Astrocyte (in vitro differentiated cells and primary cell): ENCODE measurements at regions not wholly inside any gene's neighbourhood (a gene's known extent, or its start where the extent isn't known, plus 50 kb on each side); places are given as distances from the start of the nearest gene placed in this dataset.

Experiments
- DNase-seq: peaks from one replicate; pipeline ENCODE4 v3.0.0-alpha.2; 2010; ENCODE audit warnings: low read depth
- FAIRE-seq: peaks from 2 replicates; lab custom pipeline; 2011; peaks lifted over from hg19 to GRCh38; lab: Jason Lieb, UNC
- H2AFZ ChIP-seq: 2 replicates; pipeline ENCODE4 v1.6.0; 2012; ENCODE audit warnings: low read depth, low read length, inconsistent platforms
- H3K27ac ChIP-seq: 2 replicates; pipeline ENCODE4 v1.5.1; 2011; ENCODE audit warnings: low read depth, low read length, inconsistent platforms
- H3K27me3 ChIP-seq: 2 replicates; pipeline ENCODE4 v1.6.0; 2011; ENCODE audit warnings: low read length, inconsistent platforms; ENCODE audit not compliant: insufficient read depth
- H3K36me3 ChIP-seq: 2 replicates; pipeline ENCODE4 v1.5.1; 2011; ENCODE audit warnings: low read length, inconsistent platforms; ENCODE audit not compliant: insufficient read depth
- H3K4me1 ChIP-seq: 2 replicates; pipeline ENCODE4 v1.5.1; 2011; ENCODE audit warnings: low read length, inconsistent platforms; ENCODE audit not compliant: insufficient read depth
- H3K4me2 ChIP-seq: 2 replicates; pipeline ENCODE4 v1.6.0; 2012; ENCODE audit warnings: low read length, inconsistent platforms
- H3K4me3 ChIP-seq: 2 replicates; pipeline ENCODE4 v1.5.1; 2011; ENCODE audit warnings: low read depth, mild to moderate bottlenecking, low read length, inconsistent platforms; ENCODE audit not compliant: insufficient read depth
- H3K79me2 ChIP-seq: 2 replicates; pipeline ENCODE4 v1.6.0; 2012; ENCODE audit warnings: mild to moderate bottlenecking, low read length, inconsistent platforms; ENCODE audit not compliant: insufficient read depth
- H3K9ac ChIP-seq: 2 replicates; pipeline ENCODE4 v1.6.0; 2012; ENCODE audit warnings: mild to moderate bottlenecking, low read length, inconsistent platforms
- H3K9me3 ChIP-seq: 2 replicates; pipeline ENCODE4 v1.5.1; 2012; ENCODE audit warnings: low read depth, mild to moderate bottlenecking, low read length, inconsistent platforms; ENCODE audit not compliant: insufficient read depth
- H4K20me1 ChIP-seq: 2 replicates; pipeline ENCODE4 v1.6.0; 2012; ENCODE audit warnings: low read length, inconsistent platforms; ENCODE audit not compliant: insufficient read depth
- H3K27ac Mint-ChIP-seq: one replicate; pipeline ENCODE4 v1.8.0; 2021; ENCODE audit warnings: mild to moderate bottlenecking, mixed read lengths; ENCODE audit not compliant: unreplicated experiment
- H3K27me3 Mint-ChIP-seq: one replicate; pipeline ENCODE4 v1.8.0; 2021; ENCODE audit warnings: low read depth, mixed read lengths; ENCODE audit not compliant: unreplicated experiment
- H3K36me3 Mint-ChIP-seq: one replicate; pipeline ENCODE4 v1.8.0; 2021; ENCODE audit warnings: low read depth, mixed read lengths; ENCODE audit not compliant: unreplicated experiment
- H3K4me1 Mint-ChIP-seq: one replicate; pipeline ENCODE4 v1.8.0; 2021; ENCODE audit warnings: low read depth, mixed read lengths; ENCODE audit not compliant: unreplicated experiment
- H3K4me3 Mint-ChIP-seq: one replicate; pipeline ENCODE4 v1.8.0; 2021; ENCODE audit warnings: mild to moderate bottlenecking, moderate library complexity, mixed read lengths; ENCODE audit not compliant: unreplicated experiment
- H3K9me3 Mint-ChIP-seq: one replicate; pipeline ENCODE4 v1.8.0; 2021; ENCODE audit warnings: mild to moderate bottlenecking, mixed read lengths; ENCODE audit not compliant: unreplicated experiment
- EZH2 ChIP-seq: IDR thresholded peaks from 2 replicates; pipeline ENCODE4 v1.6.1; 2012; ENCODE audit warnings: mild to moderate bottlenecking, low read length, inconsistent platforms; ENCODE audit not compliant: insufficient read depth
- TF ChIP-seq, protein P1 (sequence below): IDR thresholded peaks from 2 replicates; pipeline ENCODE4 v1.5.1; 2011; ENCODE audit warnings: low read depth, mild to moderate bottlenecking, inconsistent platforms, low read length, moderate library complexity; ENCODE audit not compliant: insufficient read depth

DNA sequence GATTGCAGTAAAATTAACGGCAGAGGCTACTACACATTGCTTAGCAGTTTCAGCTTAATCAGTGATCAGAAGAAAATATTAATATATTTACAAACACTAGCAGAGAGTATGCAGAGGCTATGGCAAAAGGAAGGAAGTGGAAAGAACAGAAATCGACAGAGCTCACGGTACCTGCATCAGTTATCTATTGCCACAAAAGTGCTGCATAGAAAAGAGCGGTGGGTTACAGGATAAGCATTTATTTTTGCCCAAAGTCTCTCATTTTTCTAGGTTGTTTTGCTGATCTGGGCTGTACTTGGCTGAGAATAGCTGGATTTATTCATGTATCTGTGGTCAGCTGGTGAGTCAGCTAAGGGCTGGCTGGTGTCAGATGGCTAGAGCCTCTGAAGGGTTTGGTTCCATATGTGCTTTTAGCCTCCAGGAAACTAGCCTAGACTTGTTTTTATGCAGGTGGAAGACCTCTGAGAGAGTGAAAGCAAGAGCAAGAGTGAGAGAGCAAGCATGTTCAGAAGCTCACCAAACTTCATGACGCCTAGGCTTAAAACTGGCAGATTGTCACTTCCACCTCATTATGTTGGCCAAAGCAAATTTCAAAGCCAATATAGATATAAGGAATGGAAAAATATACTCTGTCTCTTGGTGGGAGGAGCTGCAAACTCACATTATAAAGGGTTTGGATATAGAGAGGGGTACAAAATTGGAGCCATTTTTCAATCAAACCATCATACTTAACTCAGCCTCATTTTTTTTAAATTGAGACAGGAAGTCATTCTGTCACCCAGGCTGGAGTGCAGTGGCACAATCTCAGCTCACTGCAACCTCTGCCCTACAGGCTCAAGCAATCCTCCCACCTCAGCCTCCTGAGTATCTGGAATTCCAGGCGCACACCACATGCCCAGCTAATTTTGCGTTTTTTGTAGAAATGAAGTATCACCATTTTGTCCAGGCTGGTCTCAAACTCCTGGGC, 153.2 kb upstream of the RPL34 start:
- Histone ChIP-seq H4K20me1 (no peaks in the 10 kb centered on the region), H3K9ac (no peak overlapping the region), H2AFZ (peak overlapping the region; percentile 8), H3K4me2 (peak overlapping the region; percentile 66), H3K79me2 (no peaks in the 10 kb centered on the region), H3K9me3 (no peaks in the 10 kb centered on the region), H3K27ac (peak overlapping the region; percentile 10), H3K27me3 (no peaks in the 10 kb centered on the region), H3K36me3 (no peaks in the 10 kb centered on the region), H3K4me1 (peaks cover 24% of the 10 kb centered on the region), H3K4me3 (peak overlapping the region; percentile 29)
- Mint-ChIP-seq H3K4me3 (no peak overlapping the region), H3K27me3 (no peaks in the 10 kb centered on the region), H3K4me1 (peaks cover 27% of the 10 kb centered on the region), H3K36me3 (no peaks in the 10 kb centered on the region), H3K27ac (peak overlapping the region; percentile 83), H3K9me3 (peaks cover 4% of the 10 kb centered on the region)
- TF ChIP-seq EZH2 = no peak
- TF ChIP-seq, protein P1, sequence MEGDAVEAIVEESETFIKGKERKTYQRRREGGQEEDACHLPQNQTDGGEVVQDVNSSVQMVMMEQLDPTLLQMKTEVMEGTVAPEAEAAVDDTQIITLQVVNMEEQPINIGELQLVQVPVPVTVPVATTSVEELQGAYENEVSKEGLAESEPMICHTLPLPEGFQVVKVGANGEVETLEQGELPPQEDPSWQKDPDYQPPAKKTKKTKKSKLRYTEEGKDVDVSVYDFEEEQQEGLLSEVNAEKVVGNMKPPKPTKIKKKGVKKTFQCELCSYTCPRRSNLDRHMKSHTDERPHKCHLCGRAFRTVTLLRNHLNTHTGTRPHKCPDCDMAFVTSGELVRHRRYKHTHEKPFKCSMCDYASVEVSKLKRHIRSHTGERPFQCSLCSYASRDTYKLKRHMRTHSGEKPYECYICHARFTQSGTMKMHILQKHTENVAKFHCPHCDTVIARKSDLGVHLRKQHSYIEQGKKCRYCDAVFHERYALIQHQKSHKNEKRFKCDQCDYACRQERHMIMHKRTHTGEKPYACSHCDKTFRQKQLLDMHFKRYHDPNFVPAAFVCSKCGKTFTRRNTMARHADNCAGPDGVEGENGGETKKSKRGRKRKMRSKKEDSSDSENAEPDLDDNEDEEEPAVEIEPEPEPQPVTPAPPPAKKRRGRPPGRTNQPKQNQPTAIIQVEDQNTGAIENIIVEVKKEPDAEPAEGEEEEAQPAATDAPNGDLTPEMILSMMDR = no peak
- FAIRE-seq (peak; percentile 67), DNase-seq (peak; percentile 94)

DNA sequence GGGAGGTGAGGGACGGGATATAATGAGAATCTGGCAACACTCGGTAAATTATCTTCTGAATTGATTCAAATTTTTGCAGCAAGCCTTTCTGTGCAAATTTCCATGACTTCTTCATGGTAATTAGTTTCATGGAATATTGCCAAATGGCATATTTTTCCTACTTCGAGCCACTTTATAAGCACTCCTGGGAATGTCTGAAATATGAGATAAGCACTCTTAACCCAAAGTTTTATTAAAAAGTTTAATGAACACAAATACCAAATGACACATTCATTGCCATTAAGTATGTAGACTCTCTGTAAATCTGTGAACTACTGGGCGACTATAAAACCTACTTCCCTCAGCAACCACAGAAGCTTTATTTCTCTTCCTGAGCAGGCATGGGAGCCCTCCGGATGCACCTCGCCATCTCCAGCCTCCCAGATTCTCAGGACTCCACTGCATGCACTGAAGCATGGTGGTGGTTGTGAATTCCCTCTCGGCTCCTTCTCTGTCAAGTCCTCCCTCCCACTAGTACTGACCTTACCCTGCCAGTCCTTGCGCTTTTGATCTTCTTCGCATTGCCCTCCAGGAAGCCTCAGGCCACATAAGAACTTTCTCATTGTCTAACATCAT, 154.4 kb upstream of the RPL34 start:
- Histone ChIP-seq H3K4me3 (no peak overlapping the region), H3K27me3 (no peaks in the 10 kb centered on the region), H3K9ac (no peak overlapping the region), H2AFZ (peak overlapping the region; percentile 13), H3K79me2 (no peaks in the 10 kb centered on the region), H3K9me3 (no peaks in the 10 kb centered on the region), H3K4me1 (peaks cover 24% of the 10 kb centered on the region), H3K27ac (no peak overlapping the region), H4K20me1 (no peaks in the 10 kb centered on the region), H3K4me2 (peak overlapping the region; percentile 14), H3K36me3 (no peaks in the 10 kb centered on the region)
- H3K9me3 Mint-ChIP-seq = peaks cover 4% of the 10 kb centered on the region
- peak overlapping the region; percentile 34 for H3K4me3 Mint-ChIP-seq
- H3K27me3 Mint-ChIP-seq = no peaks in the 10 kb centered on the region
- H3K27ac Mint-ChIP-seq = no peak overlapping the region
- no peaks in the 10 kb centered on the region for H3K36me3 Mint-ChIP-seq
- TF ChIP-seq EZH2 = no peak
- TF ChIP-seq, protein P1 = no peak
- H3K4me1 Mint-ChIP-seq = peaks cover 27% of the 10 kb centered on the region
- DNase-seq (peak; percentile 69), FAIRE-seq (peak; percentile 60)
